Mesendoderm (in vitro differentiated cells): ENCODE measurements at regions not wholly inside any gene's neighbourhood (a gene's known extent, or its start where the extent isn't known, plus 50 kb on each side); places are given as distances from the start of the nearest gene placed in this dataset.

ENCODE experiments used
- DNase-seq: peaks from one replicate; pipeline ENCODE4 v3.0.0; 2013
- H2AK5ac ChIP-seq: 2 replicates; pipeline ENCODE4 v1.6.1; 2013; ENCODE audit warnings: low read length, inconsistent platforms
- H2BK120ac ChIP-seq: 2 replicates; pipeline ENCODE4 v1.6.1; 2013; ENCODE audit warnings: low read depth, mild to moderate bottlenecking, low read length, moderate library complexity, mixed read lengths
- H2BK15ac ChIP-seq: replicated peaks from 2 replicates; pipeline ENCODE4 v1.6.1; 2013; ENCODE audit warnings: low read depth, mild to moderate bottlenecking, moderate library complexity
- H2BK5ac ChIP-seq: 2 replicates; pipeline ENCODE4 v1.6.1; 2013; ENCODE audit warnings: low read length, inconsistent platforms
- H3K18ac ChIP-seq: 2 replicates; pipeline ENCODE4 v1.6.1; 2013; ENCODE audit warnings: mild to moderate bottlenecking, low read length, mixed read lengths
- H3K23ac ChIP-seq: one replicate; pipeline ENCODE4 v1.6.1; 2013; ENCODE audit warnings: low read length
- H3K27ac ChIP-seq: 2 replicates; pipeline ENCODE4 v1.5.1; 2013; ENCODE audit warnings: low read depth, mild to moderate bottlenecking, inconsistent platforms, low read length, moderate library complexity
- H3K27me3 ChIP-seq: 2 replicates; pipeline ENCODE4 v1.6.1; 2013; ENCODE audit warnings: low read length, control low read depth, mild to moderate bottlenecking, inconsistent platforms; ENCODE audit not compliant: insufficient read depth, poor library complexity
- H3K36me3 ChIP-seq: 2 replicates; pipeline ENCODE4 v1.6.1; 2013; ENCODE audit warnings: low read length, inconsistent platforms; ENCODE audit not compliant: control insufficient read depth, insufficient read depth
- H3K4ac ChIP-seq: one replicate; pipeline ENCODE4 v1.6.1; 2013; ENCODE audit warnings: low read depth, mild to moderate bottlenecking, low read length, moderate library complexity
- H3K4me1 ChIP-seq: 2 replicates; pipeline ENCODE4 v1.6.1; 2013; ENCODE audit warnings: low read depth, low read length, inconsistent platforms; ENCODE audit not compliant: control insufficient read depth
- H3K4me2 ChIP-seq: 2 replicates; pipeline ENCODE4 v1.6.1; 2013; ENCODE audit warnings: low read length
- H3K4me3 ChIP-seq: 2 replicates; pipeline ENCODE4 v1.5.1; 2013; ENCODE audit warnings: mild to moderate bottlenecking, low read length
- H3K56ac ChIP-seq: one replicate; pipeline ENCODE4 v1.6.1; 2013; ENCODE audit warnings: low read length
- H3K79me1 ChIP-seq: 2 replicates; pipeline ENCODE4 v1.6.1; 2013; ENCODE audit warnings: low read length, inconsistent platforms
- H3K79me2 ChIP-seq: 2 replicates; pipeline ENCODE4 v1.6.1; 2013; ENCODE audit warnings: mild to moderate bottlenecking, low read length; ENCODE audit not compliant: control insufficient read depth, insufficient read depth
- H3K9ac ChIP-seq: 2 replicates; pipeline ENCODE4 v1.6.1; 2013; ENCODE audit warnings: low read length, inconsistent platforms
- H4K5ac ChIP-seq: one replicate; pipeline ENCODE4 v1.6.1; 2013; ENCODE audit warnings: low read length
- H4K8ac ChIP-seq: one replicate; pipeline ENCODE4 v1.6.1; 2013; ENCODE audit warnings: low read depth, mild to moderate bottlenecking, control low read depth, low read length, moderate library complexity
- WGBS: extraction: QIAGEN DNeasy Blood & Tissue Kit; methylation state at CpG from one replicate; pipeline ENCODE4 v1.1.7; 2013; ENCODE audit warnings: low lambda C conversion rate, missing lambda C conversion rate; ENCODE audit not compliant: insufficient coverage; ENCODE audit errors: extremely low coverage; 5-methylcytosine and 5-hydroxymethylcytosine counted together

GRCh38 chr7:89401099-89401498, 605.6 kb upstream of the TEX47 start:
- Histone ChIP-seq H3K23ac (no peak overlapping the region), H3K27ac (no peak overlapping the region), H3K4me3 (no peak overlapping the region), H3K79me2 (no peaks in the 10 kb centered on the region), H3K79me1 (no peaks in the 10 kb centered on the region), H2BK5ac (no peak overlapping the region), H3K36me3 (no peaks in the 10 kb centered on the region), H3K4me2 (no peak overlapping the region), H3K18ac (no peak overlapping the region), H3K4me1 (no peaks in the 10 kb centered on the region), H4K5ac (no peak overlapping the region), H3K9ac (no peak overlapping the region), H4K8ac (no peak overlapping the region), H3K27me3 (no peaks in the 10 kb centered on the region), H2BK15ac (no peak overlapping the region), H2BK120ac (no peak overlapping the region), H3K4ac (no peak overlapping the region), H3K56ac (no peak overlapping the region), H2AK5ac (no peak overlapping the region)
- peak; percentile 11 for DNase-seq

- H4K8ac ChIP-seq = no peak overlapping the region
- no peak overlapping the region for H2BK120ac ChIP-seq
- H3K56ac ChIP-seq = no peak overlapping the region
- H3K27ac ChIP-seq = no peak overlapping the region
- no peak overlapping the region for H3K4ac ChIP-seq
- H3K4me2 ChIP-seq = no peak overlapping the region
- H3K18ac ChIP-seq = no peak overlapping the region
- no peak overlapping the region for H3K23ac ChIP-seq
- H3K79me1 ChIP-seq = no peaks in the 10 kb centered on the region
- no peaks in the 10 kb centered on the region for H3K36me3 ChIP-seq
- H2AK5ac ChIP-seq = no peak overlapping the region
- no peak overlapping the region for H2BK15ac ChIP-seq
- DNase-seq = no peak
- no peak overlapping the region for H3K4me3 ChIP-seq
- H3K9ac ChIP-seq = no peak overlapping the region
- no CpG with 5 or more reads among the region's 4 CpGs for WGBS
- no peaks in the 10 kb centered on the region for H3K79me2 ChIP-seq
- H3K4me1 ChIP-seq = no peaks in the 10 kb centered on the region
- H3K27me3 ChIP-seq = no peaks in the 10 kb centered on the region
- H2BK5ac ChIP-seq = no peak overlapping the region
- no peak overlapping the region for H4K5ac ChIP-seq
These were observed 606.2 kb upstream of the TEX47 start for GRCh38 chr7:89401690-89402089.

DNA sequence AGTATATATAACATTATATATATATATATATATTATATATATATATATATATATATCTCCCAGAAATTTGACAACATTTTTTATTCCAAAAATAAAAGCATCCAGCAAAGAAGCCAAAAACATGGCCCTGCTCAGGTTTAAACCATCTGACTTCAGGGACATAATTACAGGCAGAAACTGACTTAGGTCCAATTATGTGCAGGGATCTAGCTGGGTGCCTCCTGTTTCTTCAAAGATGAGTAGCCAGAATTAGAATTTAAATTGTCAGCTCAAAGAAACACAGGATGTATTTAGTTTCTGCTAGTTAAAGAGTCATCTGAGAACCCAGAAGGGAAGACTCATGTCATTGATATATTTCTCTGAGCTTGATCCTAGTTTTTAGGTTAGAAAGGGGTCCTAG, 656.4 kb upstream of the TEX47 start:
- H3K36me3 ChIP-seq = no peaks in the 10 kb centered on the region

DNA sequence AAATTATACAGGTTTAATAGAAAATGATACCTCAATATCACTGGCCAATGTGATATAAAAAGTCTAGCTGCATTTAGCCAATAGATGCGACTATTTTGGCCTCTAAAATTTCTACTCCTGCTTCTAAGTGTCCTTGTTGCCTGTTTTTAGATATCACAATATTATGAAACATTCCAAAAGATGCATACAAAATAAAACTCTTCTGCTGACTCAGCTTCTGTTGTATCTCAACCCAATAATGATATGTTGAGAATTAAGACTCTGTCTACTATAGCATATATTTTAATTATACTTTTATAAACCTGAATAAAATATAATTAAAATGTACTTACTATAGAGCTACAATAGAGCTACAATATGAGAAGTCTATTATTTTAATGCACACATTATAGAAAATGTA, 661.0 kb upstream of the TEX47 start:
- Histone ChIP-seq H3K9ac (no peak overlapping the region), H3K18ac (no peak overlapping the region), H3K79me2 (no peaks in the 10 kb centered on the region), H2BK15ac (no peak overlapping the region), H3K36me3 (no peaks in the 10 kb centered on the region), H3K4me1 (no peaks in the 10 kb centered on the region), H3K4me3 (no peak overlapping the region), H2BK5ac (no peak overlapping the region), H3K4me2 (no peak overlapping the region), H4K5ac (no peak overlapping the region), H4K8ac (no peak overlapping the region), H3K23ac (no peak overlapping the region), H2BK120ac (no peak overlapping the region), H3K79me1 (no peaks in the 10 kb centered on the region), H3K27me3 (no peaks in the 10 kb centered on the region), H2AK5ac (no peak overlapping the region), H3K4ac (no peak overlapping the region), H3K56ac (no peak overlapping the region), H3K27ac (no peak overlapping the region)
- WGBS = no CpG with 5 or more reads among the region's 1 CpG
- no peak for DNase-seq

More for the DNA sequence above, 656.4 kb upstream of the TEX47 start:
- no peak overlapping the region for H3K4ac ChIP-seq
- no peak overlapping the region for H3K23ac ChIP-seq
- H2AK5ac ChIP-seq = no peak overlapping the region
- no peak overlapping the region for H2BK120ac ChIP-seq
- no peaks in the 10 kb centered on the region for H3K79me1 ChIP-seq
- no peaks in the 10 kb centered on the region for H3K4me1 ChIP-seq
- no peak overlapping the region for H4K5ac ChIP-seq
- H4K8ac ChIP-seq = no peak overlapping the region
- no peaks in the 10 kb centered on the region for H3K79me2 ChIP-seq
- H3K9ac ChIP-seq = no peak overlapping the region
- H2BK15ac ChIP-seq = no peak overlapping the region
- H3K56ac ChIP-seq = no peak overlapping the region
- H3K4me2 ChIP-seq = no peak overlapping the region
- H3K27me3 ChIP-seq = no peaks in the 10 kb centered on the region
- no peak overlapping the region for H3K18ac ChIP-seq
- DNase-seq = no peak
- no peak overlapping the region for H3K4me3 ChIP-seq
- no peak overlapping the region for H3K27ac ChIP-seq
- no peak overlapping the region for H2BK5ac ChIP-seq

DNA sequence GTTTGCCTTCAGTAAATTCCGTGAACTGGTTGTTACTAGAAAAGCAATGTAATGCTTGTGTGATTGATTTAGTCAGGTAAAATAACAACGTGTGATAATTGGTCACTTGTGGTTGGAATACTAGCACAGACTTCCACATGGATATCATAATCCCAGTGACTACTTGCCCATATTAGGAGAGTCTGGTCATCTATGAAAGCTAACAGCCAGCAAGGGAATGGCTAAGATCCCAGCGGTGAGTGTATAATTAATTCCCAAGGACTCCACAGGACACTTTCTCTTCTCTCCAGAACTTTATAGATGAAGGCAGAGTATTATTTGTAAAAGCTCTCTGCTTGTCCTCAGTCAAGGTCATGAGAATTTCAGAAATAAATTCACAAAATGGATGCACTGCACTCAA, 662.6 kb upstream of the TEX47 start:
- WGBS = no CpG with 5 or more reads among the region's 3 CpGs

DNA sequence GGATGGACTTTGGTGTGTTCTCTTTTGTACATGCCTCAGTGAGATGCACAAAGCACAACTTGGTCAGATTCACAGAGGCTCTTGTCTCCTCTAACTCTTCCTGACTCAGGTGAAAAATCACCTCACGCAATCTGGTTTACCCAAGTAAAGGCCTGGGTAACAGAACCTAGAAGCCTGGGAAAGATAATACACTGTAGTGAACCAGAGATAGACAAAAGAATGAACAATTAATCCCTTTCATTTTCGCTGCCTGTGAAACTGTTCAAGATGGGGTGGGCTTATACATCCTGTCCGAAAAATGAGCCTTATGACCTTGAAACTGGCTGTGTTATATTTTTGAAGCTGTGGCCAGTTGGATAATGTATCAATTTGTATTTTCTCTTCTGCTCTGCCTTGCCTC, 678.9 kb upstream of the TEX47 start:
- H3K4me3 ChIP-seq = no peak overlapping the region
- no peak overlapping the region for H4K8ac ChIP-seq
- no peak overlapping the region for H2AK5ac ChIP-seq
- DNase-seq = no peak
- no peak overlapping the region for H3K18ac ChIP-seq
- H3K56ac ChIP-seq = no peak overlapping the region
- no peaks in the 10 kb centered on the region for H3K4me1 ChIP-seq
- no peak overlapping the region for H3K4me2 ChIP-seq
- no peak overlapping the region for H2BK120ac ChIP-seq
- H3K9ac ChIP-seq = no peak overlapping the region
- no peaks in the 10 kb centered on the region for H3K27me3 ChIP-seq
- no peaks in the 10 kb centered on the region for H3K79me1 ChIP-seq
- H3K36me3 ChIP-seq = no peaks in the 10 kb centered on the region
- H3K23ac ChIP-seq = no peak overlapping the region
- H3K79me2 ChIP-seq = no peaks in the 10 kb centered on the region
- H3K27ac ChIP-seq = no peak overlapping the region
- H3K4ac ChIP-seq = no peak overlapping the region
- WGBS = no CpG with 5 or more reads among the region's 3 CpGs
- no peak overlapping the region for H2BK5ac ChIP-seq
- H2BK15ac ChIP-seq = no peak overlapping the region
- H4K5ac ChIP-seq = no peak overlapping the region

More for the DNA sequence above, 662.6 kb upstream of the TEX47 start:
- Histone ChIP-seq H3K23ac (no peak overlapping the region), H2BK5ac (no peak overlapping the region), H3K27ac (no peak overlapping the region), H3K36me3 (no peaks in the 10 kb centered on the region), H2BK15ac (no peak overlapping the region), H3K4me3 (no peak overlapping the region), H3K9ac (no peak overlapping the region), H4K5ac (no peak overlapping the region), H2BK120ac (no peak overlapping the region), H4K8ac (no peak overlapping the region), H3K56ac (no peak overlapping the region), H3K27me3 (no peaks in the 10 kb centered on the region), H3K4me1 (no peaks in the 10 kb centered on the region), H2AK5ac (no peak overlapping the region), H3K4ac (no peak overlapping the region), H3K79me2 (no peaks in the 10 kb centered on the region), H3K18ac (no peak overlapping the region), H3K79me1 (no peaks in the 10 kb centered on the region), H3K4me2 (no peak overlapping the region)
- DNase-seq = no peak
